ENCODE measurements at regions not wholly inside any gene's neighbourhood (a gene's known extent, or its start where the extent isn't known, plus 50 kb on each side); places are given as distances from the start of the nearest gene placed in this dataset.
A peak's percentile ranks its signal among the peaks of the same experiment; 100 is the strongest.

GRCh38 chr2:128735296-128735960, 416.8 kb upstream of the HS6ST1 start:
- peaks cover 38% of the 10 kb centered on the region for H3K4me1 ChIP-seq (ENCODE audit: control insufficient read depth, insufficient read depth, low read length, unreplicated experiment)
- H3K36me3 ChIP-seq (ENCODE audit: insufficient read depth, low read length) = no peaks in the 10 kb centered on the region
- no peaks in the 10 kb centered on the region for H3K79me2 ChIP-seq (ENCODE audit: control insufficient read depth, insufficient read depth, low read length, unreplicated experiment)
- no peak overlapping the region for H2AFZ ChIP-seq (ENCODE audit: low read length, unreplicated experiment)
- H3K27ac ChIP-seq (ENCODE audit: low read depth, low read length) = peak overlapping the region; percentile 5; the same call in 1 of the 2 replicates
- no peak overlapping the region for H3K4me3 ChIP-seq (ENCODE audit: low read depth, low read length)
- peaks cover 5% of the 10 kb centered on the region; the same call in 1 of the 2 replicates for H3K27me3 ChIP-seq (ENCODE audit: insufficient read depth, low read length)

- Histone ChIP-seq H3K79me2 (ENCODE audit: control insufficient read depth, insufficient read depth, low read length, unreplicated experiment) (no peaks in the 10 kb centered on the region), H3K36me3 (ENCODE audit: insufficient read depth, low read length) (no peaks in the 10 kb centered on the region), H3K4me1 (ENCODE audit: control insufficient read depth, insufficient read depth, low read length, unreplicated experiment) (peaks cover 38% of the 10 kb centered on the region), H2AFZ (ENCODE audit: low read length, unreplicated experiment) (peak overlapping the region; percentile 1), H3K4me3 (ENCODE audit: low read depth, low read length) (peak overlapping the region; percentile 7; the same call in 1 of the 2 replicates), H3K27ac (ENCODE audit: low read depth, low read length) (no peak overlapping the region), H3K27me3 (ENCODE audit: insufficient read depth, low read length) (peaks cover 5% of the 10 kb centered on the region; the same call in 1 of the 2 replicates)
These were observed 417.5 kb upstream of the HS6ST1 start for GRCh38 chr2:128736046-128736688.

GRCh38 chr2:128736689-128737545, 418.2 kb upstream of the HS6ST1 start:
- peak overlapping the region; percentile 7; the same call in 1 of the 2 replicates for H3K4me3 ChIP-seq (ENCODE audit: low read depth, low read length)
- H3K27me3 ChIP-seq (ENCODE audit: insufficient read depth, low read length) = peaks cover 5% of the 10 kb centered on the region; the same call in 1 of the 2 replicates
- no peaks in the 10 kb centered on the region for H3K79me2 ChIP-seq (ENCODE audit: control insufficient read depth, insufficient read depth, low read length, unreplicated experiment)
- H2AFZ ChIP-seq (ENCODE audit: low read length, unreplicated experiment) = peak overlapping the region; percentile 1
- peaks cover 38% of the 10 kb centered on the region for H3K4me1 ChIP-seq (ENCODE audit: control insufficient read depth, insufficient read depth, low read length, unreplicated experiment)
- no peaks in the 10 kb centered on the region for H3K36me3 ChIP-seq (ENCODE audit: insufficient read depth, low read length)
- no peak overlapping the region for H3K27ac ChIP-seq (ENCODE audit: low read depth, low read length)

- peaks cover 36% of the 10 kb centered on the region for H3K4me1 ChIP-seq (ENCODE audit: control insufficient read depth, insufficient read depth, low read length, unreplicated experiment)
- peaks cover 5% of the 10 kb centered on the region; the same call in 1 of the 2 replicates for H3K27me3 ChIP-seq (ENCODE audit: insufficient read depth, low read length)
- H3K27ac ChIP-seq (ENCODE audit: low read depth, low read length) = no peak overlapping the region
- no peaks in the 10 kb centered on the region for H3K79me2 ChIP-seq (ENCODE audit: control insufficient read depth, insufficient read depth, low read length, unreplicated experiment)
- H2AFZ ChIP-seq (ENCODE audit: low read length, unreplicated experiment) = no peak overlapping the region
- no peaks in the 10 kb centered on the region for H3K36me3 ChIP-seq (ENCODE audit: insufficient read depth, low read length)
- no peak overlapping the region for H3K4me3 ChIP-seq (ENCODE audit: low read depth, low read length)
These were observed 418.8 kb upstream of the HS6ST1 start for GRCh38 chr2:128737546-128737826.

GRCh38 chr2:128738446-128739110, 419.9 kb upstream of the HS6ST1 start:
- no peak overlapping the region for H3K27ac ChIP-seq (ENCODE audit: low read depth, low read length)
- peaks cover 25% of the 10 kb centered on the region for H3K4me1 ChIP-seq (ENCODE audit: control insufficient read depth, insufficient read depth, low read length, unreplicated experiment)
- no peak overlapping the region for H2AFZ ChIP-seq (ENCODE audit: low read length, unreplicated experiment)
- peaks cover 5% of the 10 kb centered on the region; the same call in 1 of the 2 replicates for H3K27me3 ChIP-seq (ENCODE audit: insufficient read depth, low read length)
- no peaks in the 10 kb centered on the region for H3K36me3 ChIP-seq (ENCODE audit: insufficient read depth, low read length)
- no peak overlapping the region for H3K4me3 ChIP-seq (ENCODE audit: low read depth, low read length)
- no peaks in the 10 kb centered on the region for H3K79me2 ChIP-seq (ENCODE audit: control insufficient read depth, insufficient read depth, low read length, unreplicated experiment)

- Histone ChIP-seq H2AFZ (ENCODE audit: low read length, unreplicated experiment) (no peak overlapping the region), H3K4me3 (ENCODE audit: low read depth, low read length) (no peak overlapping the region), H3K36me3 (ENCODE audit: insufficient read depth, low read length) (no peaks in the 10 kb centered on the region), H3K79me2 (ENCODE audit: control insufficient read depth, insufficient read depth, low read length, unreplicated experiment) (no peaks in the 10 kb centered on the region), H3K4me1 (ENCODE audit: control insufficient read depth, insufficient read depth, low read length, unreplicated experiment) (no peaks in the 10 kb centered on the region), H3K27ac (ENCODE audit: low read depth, low read length) (no peak overlapping the region), H3K27me3 (ENCODE audit: insufficient read depth, low read length) (peaks cover 13% of the 10 kb centered on the region)
These were observed 423.8 kb upstream of the HS6ST1 start for GRCh38 chr2:128742467-128742866.

- no peak overlapping the region for H3K27ac ChIP-seq (ENCODE audit: low read depth, low read length)
- H2AFZ ChIP-seq (ENCODE audit: low read length, unreplicated experiment) = no peak overlapping the region
- H3K36me3 ChIP-seq (ENCODE audit: insufficient read depth, low read length) = no peaks in the 10 kb centered on the region
- H3K4me1 ChIP-seq (ENCODE audit: control insufficient read depth, insufficient read depth, low read length, unreplicated experiment) = no peaks in the 10 kb centered on the region
- H3K79me2 ChIP-seq (ENCODE audit: control insufficient read depth, insufficient read depth, low read length, unreplicated experiment) = no peaks in the 10 kb centered on the region
- no peak overlapping the region for H3K4me3 ChIP-seq (ENCODE audit: low read depth, low read length)
- H3K27me3 ChIP-seq (ENCODE audit: insufficient read depth, low read length) = peaks cover 8% of the 10 kb centered on the region
These were observed 427.3 kb upstream of the HS6ST1 start for GRCh38 chr2:128745946-128746345.

GRCh38 chr2:128746356-128746755, 427.7 kb upstream of the HS6ST1 start:
- Histone ChIP-seq H3K27ac (ENCODE audit: low read depth, low read length) (no peak overlapping the region), H3K79me2 (ENCODE audit: control insufficient read depth, insufficient read depth, low read length, unreplicated experiment) (no peaks in the 10 kb centered on the region), H3K36me3 (ENCODE audit: insufficient read depth, low read length) (no peaks in the 10 kb centered on the region), H3K4me1 (ENCODE audit: control insufficient read depth, insufficient read depth, low read length, unreplicated experiment) (no peaks in the 10 kb centered on the region), H3K27me3 (ENCODE audit: insufficient read depth, low read length) (peaks cover 8% of the 10 kb centered on the region), H2AFZ (ENCODE audit: low read length, unreplicated experiment) (no peak overlapping the region), H3K4me3 (ENCODE audit: low read depth, low read length) (no peak overlapping the region)

- no peaks in the 10 kb centered on the region for H3K36me3 ChIP-seq (ENCODE audit: insufficient read depth, low read length)
- no peaks in the 10 kb centered on the region for H3K4me1 ChIP-seq (ENCODE audit: control insufficient read depth, insufficient read depth, low read length, unreplicated experiment)
- no peaks in the 10 kb centered on the region for H3K79me2 ChIP-seq (ENCODE audit: control insufficient read depth, insufficient read depth, low read length, unreplicated experiment)
- no peak overlapping the region for H3K27ac ChIP-seq (ENCODE audit: low read depth, low read length)
- no peak overlapping the region for H3K4me3 ChIP-seq (ENCODE audit: low read depth, low read length)
- peaks cover 8% of the 10 kb centered on the region for H3K27me3 ChIP-seq (ENCODE audit: insufficient read depth, low read length)
- no peak overlapping the region for H2AFZ ChIP-seq (ENCODE audit: low read length, unreplicated experiment)
These were observed 429.7 kb upstream of the HS6ST1 start for GRCh38 chr2:128748336-128748735.

GRCh38 chr2:128748835-128749605, 430.4 kb upstream of the HS6ST1 start:
- Histone ChIP-seq H3K27me3 (ENCODE audit: insufficient read depth, low read length) (peaks cover 8% of the 10 kb centered on the region), H3K4me3 (ENCODE audit: low read depth, low read length) (no peak overlapping the region), H2AFZ (ENCODE audit: low read length, unreplicated experiment) (no peak overlapping the region), H3K27ac (ENCODE audit: low read depth, low read length) (no peak overlapping the region), H3K36me3 (ENCODE audit: insufficient read depth, low read length) (no peaks in the 10 kb centered on the region), H3K79me2 (ENCODE audit: control insufficient read depth, insufficient read depth, low read length, unreplicated experiment) (no peaks in the 10 kb centered on the region), H3K4me1 (ENCODE audit: control insufficient read depth, insufficient read depth, low read length, unreplicated experiment) (no peaks in the 10 kb centered on the region)
